ENCODE measurements at regions not wholly inside any gene's neighbourhood (a gene's known extent, or its start where the extent isn't known, plus 50 kb on each side); places are given as distances from the start of the nearest gene placed in this dataset.
"Not testable (repeated sequence)": the region's sequence is repeated elsewhere in the genome, so short reads cannot be mapped to it uniquely, and the experiment has no call there.

- Mint-ChIP-seq H3K4me1 (no peaks in the 10 kb centered on the region), H3K9me3 (no peaks in the 10 kb centered on the region), H3K27me3 (ENCODE audit: low read depth) (no peaks in the 10 kb centered on the region), H3K4me3 (no peak overlapping the region), H3K27ac (no peak overlapping the region), H3K36me3 (ENCODE audit: low read depth) (no peaks in the 10 kb centered on the region)
- TF ChIP-seq, protein P1, sequence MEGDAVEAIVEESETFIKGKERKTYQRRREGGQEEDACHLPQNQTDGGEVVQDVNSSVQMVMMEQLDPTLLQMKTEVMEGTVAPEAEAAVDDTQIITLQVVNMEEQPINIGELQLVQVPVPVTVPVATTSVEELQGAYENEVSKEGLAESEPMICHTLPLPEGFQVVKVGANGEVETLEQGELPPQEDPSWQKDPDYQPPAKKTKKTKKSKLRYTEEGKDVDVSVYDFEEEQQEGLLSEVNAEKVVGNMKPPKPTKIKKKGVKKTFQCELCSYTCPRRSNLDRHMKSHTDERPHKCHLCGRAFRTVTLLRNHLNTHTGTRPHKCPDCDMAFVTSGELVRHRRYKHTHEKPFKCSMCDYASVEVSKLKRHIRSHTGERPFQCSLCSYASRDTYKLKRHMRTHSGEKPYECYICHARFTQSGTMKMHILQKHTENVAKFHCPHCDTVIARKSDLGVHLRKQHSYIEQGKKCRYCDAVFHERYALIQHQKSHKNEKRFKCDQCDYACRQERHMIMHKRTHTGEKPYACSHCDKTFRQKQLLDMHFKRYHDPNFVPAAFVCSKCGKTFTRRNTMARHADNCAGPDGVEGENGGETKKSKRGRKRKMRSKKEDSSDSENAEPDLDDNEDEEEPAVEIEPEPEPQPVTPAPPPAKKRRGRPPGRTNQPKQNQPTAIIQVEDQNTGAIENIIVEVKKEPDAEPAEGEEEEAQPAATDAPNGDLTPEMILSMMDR (IDR thresholded peaks at IDR 0.05; ENCODE audit: unreplicated experiment in 3 of 3): no peak
Observed at GRCh38 chr18:52236131-52236530, 103.9 kb upstream of the DCC start.

DNA sequence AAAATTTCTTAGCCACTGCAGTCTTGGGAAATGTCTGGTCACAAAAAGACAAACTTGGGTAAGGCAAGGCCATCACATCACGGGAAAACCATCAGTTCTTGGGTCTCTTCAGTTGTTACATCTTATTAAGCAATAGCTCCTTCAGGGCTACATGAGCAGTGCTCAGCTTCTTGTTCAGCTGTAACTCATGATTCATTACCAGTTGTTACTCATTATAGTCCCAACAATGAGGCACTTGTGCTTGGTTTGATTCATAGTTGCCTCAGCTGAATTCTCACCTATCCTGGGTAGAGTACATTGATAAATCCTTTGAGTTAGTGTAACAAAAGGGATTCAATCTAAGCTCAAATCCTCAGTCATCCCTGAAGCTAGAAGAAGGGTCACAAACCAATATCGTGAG is 102.4 kb upstream of the DCC start:
- Mint-ChIP-seq H3K27ac (no peak overlapping the region), H3K4me3 (no peak overlapping the region), H3K4me1 (no peaks in the 10 kb centered on the region), H3K36me3 (ENCODE audit: low read depth) (no peaks in the 10 kb centered on the region), H3K9me3 (no peaks in the 10 kb centered on the region), H3K27me3 (ENCODE audit: low read depth) (no peaks in the 10 kb centered on the region)
- TF ChIP-seq, protein P1 (IDR thresholded peaks at IDR 0.05; ENCODE audit: unreplicated experiment in 3 of 3): no peak

GRCh38 chr18:52242711-52243110 is 97.3 kb upstream of the DCC start:
- Mint-ChIP-seq H3K36me3 (ENCODE audit: low read depth) (no peaks in the 10 kb centered on the region), H3K9me3 (peaks cover 11% of the 10 kb centered on the region), H3K4me3 (no peak overlapping the region), H3K27me3 (ENCODE audit: low read depth) (no peaks in the 10 kb centered on the region), H3K4me1 (no peaks in the 10 kb centered on the region), H3K27ac (no peak overlapping the region)
- TF ChIP-seq, protein P1 (IDR thresholded peaks at IDR 0.05; ENCODE audit: unreplicated experiment in 3 of 3): no peak

DNA sequence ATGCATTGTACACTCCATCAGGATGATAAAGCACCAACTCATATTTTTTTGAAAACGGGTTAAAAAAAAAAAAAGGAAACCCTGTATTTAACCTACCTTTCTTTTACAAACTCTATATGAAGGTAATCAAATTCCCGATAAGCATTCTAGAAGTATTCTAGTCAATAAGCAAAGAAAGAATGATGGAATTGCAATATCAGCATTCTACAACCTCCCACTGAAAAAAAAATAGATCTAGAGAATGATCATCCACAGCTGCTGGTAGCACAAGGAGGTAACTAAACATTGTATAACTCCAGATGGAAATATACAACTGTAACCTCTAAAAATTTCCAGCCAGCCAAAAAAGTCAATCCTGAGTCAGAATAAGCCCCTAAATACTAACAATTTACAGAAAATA is 95.3 kb upstream of the DCC start:
- H3K27me3 Mint-ChIP-seq (ENCODE audit: low read depth): no peaks in the 10 kb centered on the region
- peaks cover 12% of the 10 kb centered on the region for H3K9me3 Mint-ChIP-seq
- no peaks in the 10 kb centered on the region for H3K36me3 Mint-ChIP-seq (ENCODE audit: low read depth)
- TF ChIP-seq, protein P1 (IDR thresholded peaks at IDR 0.05; ENCODE audit: unreplicated experiment in 3 of 3): no peak
- no peak overlapping the region for H3K27ac Mint-ChIP-seq
- no peaks in the 10 kb centered on the region for H3K4me1 Mint-ChIP-seq
- no peak overlapping the region for H3K4me3 Mint-ChIP-seq

DNA sequence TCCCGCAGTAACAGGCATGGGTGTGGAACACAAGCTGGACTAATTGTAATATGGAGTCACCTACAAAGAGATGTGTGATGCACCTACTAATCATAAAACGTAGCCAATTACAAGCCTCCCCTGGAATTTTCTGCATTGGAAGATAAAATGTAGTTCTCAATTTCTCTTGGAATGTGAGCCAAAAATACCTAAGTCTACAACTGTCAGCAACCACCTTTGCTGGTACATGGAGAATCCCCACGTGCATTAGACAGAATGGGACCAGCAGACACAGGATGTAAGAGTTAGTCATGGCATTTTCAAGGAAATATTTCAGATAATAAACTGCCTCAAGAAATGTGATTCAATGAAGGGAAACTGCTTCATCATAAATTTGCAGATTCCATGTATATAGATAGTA is 85.6 kb upstream of the DCC start:
- TF ChIP-seq, protein P1 (IDR thresholded peaks at IDR 0.05; ENCODE audit: unreplicated experiment in 3 of 3): no peak
- H3K27me3 Mint-ChIP-seq (ENCODE audit: low read depth): no peaks in the 10 kb centered on the region
- no peaks in the 10 kb centered on the region for H3K4me1 Mint-ChIP-seq
- no peak overlapping the region for H3K4me3 Mint-ChIP-seq
- no peaks in the 10 kb centered on the region for H3K9me3 Mint-ChIP-seq
- H3K36me3 Mint-ChIP-seq (ENCODE audit: low read depth): no peaks in the 10 kb centered on the region
- no peak overlapping the region for H3K27ac Mint-ChIP-seq

DNA sequence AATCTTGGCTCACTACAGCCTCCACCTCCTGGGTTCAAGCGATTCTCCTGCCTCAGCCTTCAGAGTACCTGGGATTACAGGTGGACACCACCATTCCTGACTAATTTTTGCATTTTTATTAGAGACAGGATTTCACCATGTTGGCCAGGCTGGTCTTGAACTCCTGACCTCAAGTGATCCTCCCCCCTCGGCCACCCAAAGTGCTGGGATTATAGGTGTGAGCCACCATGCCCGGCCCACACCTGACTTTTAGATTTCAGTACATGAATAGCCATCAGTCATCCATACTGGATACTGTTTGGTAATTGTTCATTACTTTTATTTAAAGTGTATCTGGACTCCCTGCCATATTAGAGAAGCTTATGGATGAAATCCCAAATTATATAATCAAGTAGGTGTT is 82.6 kb upstream of the DCC start:
- H3K27me3 Mint-ChIP-seq (ENCODE audit: low read depth); H3K9me3 Mint-ChIP-seq; H3K4me1 Mint-ChIP-seq; H3K4me3 Mint-ChIP-seq; H3K36me3 Mint-ChIP-seq (ENCODE audit: low read depth); H3K27ac Mint-ChIP-seq: not testable (repeated sequence)

DNA sequence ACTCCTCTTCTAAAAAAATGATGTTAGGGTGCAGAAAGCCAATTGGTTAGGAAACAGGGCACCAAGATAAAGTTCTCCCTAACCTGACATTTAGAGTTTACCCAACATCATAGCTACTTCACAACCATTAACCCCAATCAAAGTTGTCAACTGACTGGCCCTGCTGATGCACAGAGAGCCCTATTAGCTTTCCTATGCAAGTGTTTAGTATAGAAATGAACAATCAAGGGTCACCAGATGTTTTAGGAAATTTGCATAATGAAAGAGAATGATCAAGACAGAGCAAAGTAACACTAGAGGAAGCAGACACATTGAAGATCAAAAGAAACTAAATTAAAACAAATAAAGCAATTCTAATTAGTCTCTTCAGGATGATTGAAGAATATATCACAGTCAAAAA is 64.2 kb upstream of the DCC start:
- no peak overlapping the region for H3K4me3 Mint-ChIP-seq
- H3K27me3 Mint-ChIP-seq (ENCODE audit: low read depth): no peaks in the 10 kb centered on the region
- H3K36me3 Mint-ChIP-seq (ENCODE audit: low read depth): no peaks in the 10 kb centered on the region
- H3K4me1 Mint-ChIP-seq: no peaks in the 10 kb centered on the region
- no peaks in the 10 kb centered on the region for H3K9me3 Mint-ChIP-seq
- TF ChIP-seq, protein P1 (IDR thresholded peaks at IDR 0.05; ENCODE audit: unreplicated experiment in 3 of 3): no peak
- H3K27ac Mint-ChIP-seq: no peak overlapping the region

All from nephron (organoid).